WTC11 (cell line): ENCODE measurements at regions not wholly inside any gene's neighbourhood (a gene's known extent, or its start where the extent isn't known, plus 50 kb on each side); places are given as distances from the start of the nearest gene placed in this dataset.

Source experiments
- ATAC-seq: fragments of 200-7000 bp; cut with Tn5 transposase; 2 replicates; pipeline ENCODE4 v1.10.0; 2021; ENCODE audit warnings: mild to moderate bottlenecking, moderate library complexity
- CTCF ChIA-PET: fragments of 300-600 bp; sonication (Branson Sonifier 250); formaldehyde crosslinking; loops from one replicate; lab custom pipeline; 2021; ENCODE audit warnings: antibody characterized with exemption; lab: Charles Lee
- POLR2A ChIA-PET: fragments of 350-600 bp; sonication (Branson Sonifier 250); formaldehyde crosslinking; loops from one replicate; lab custom pipeline; 2021; ENCODE audit warnings: antibody characterized with exemption; lab: Charles Lee
- DNase-seq: peaks from one replicate; pipeline ENCODE4 v3.0.0; 2021; ENCODE audit warnings: low spot score
- H3K27ac Mint-ChIP-seq: 2 replicates; pipeline ENCODE4 v1.8.0; 2021; ENCODE audit warnings: mixed read lengths
- H3K27me3 Mint-ChIP-seq: 2 replicates; pipeline ENCODE4 v1.8.0; 2021; ENCODE audit warnings: low read depth, mild to moderate bottlenecking, moderate library complexity, mixed read lengths
- H3K36me3 Mint-ChIP-seq: 2 replicates; pipeline ENCODE4 v1.8.0; 2021; ENCODE audit warnings: mixed read lengths
- H3K4me1 Mint-ChIP-seq: 2 replicates; pipeline ENCODE4 v1.8.0; 2022; ENCODE audit warnings: mixed read lengths
- H3K4me3 Mint-ChIP-seq: 2 replicates; pipeline ENCODE4 v1.8.0; 2021; ENCODE audit warnings: mild to moderate bottlenecking, moderate library complexity, mixed read lengths
- H3K9me3 Mint-ChIP-seq: 2 replicates; pipeline ENCODE4 v1.8.0; 2021; ENCODE audit warnings: mixed read lengths
- ATF1 ChIP-seq: sonication (generic); formaldehyde crosslinking; IDR thresholded peaks from 2 replicates; pipeline ENCODE4 v1.8.1; 2023; ENCODE audit warnings: mild to moderate bottlenecking, moderate library complexity, missing genetic modification reagents
- JUN ChIP-seq: sonication (generic); formaldehyde crosslinking; IDR thresholded peaks from 2 replicates; pipeline ENCODE4 v1.8.0; 2023; ENCODE audit warnings: mild to moderate bottlenecking, missing genetic modification reagents
- NFATC4 ChIP-seq: fragments of 250-450 bp; sonication (Bioruptor Pico); IDR thresholded peaks from 2 replicates; pipeline ENCODE4 v1.9.0; 2021; ENCODE audit warnings: mild to moderate bottlenecking
- NR1H2 ChIP-seq: sonication (generic); formaldehyde crosslinking; IDR thresholded peaks from 2 replicates; pipeline ENCODE4 v1.9.0; 2021; ENCODE audit warnings: mild to moderate bottlenecking, moderate library complexity, missing genetic modification reagents
- OVOL2 ChIP-seq: fragments of 250-450 bp; sonication (Bioruptor Pico); IDR thresholded peaks from 2 replicates; pipeline ENCODE4 v1.9.0; 2021; ENCODE audit warnings: mild to moderate bottlenecking, borderline replicate concordance
- TP53 ChIP-seq: sonication (generic); formaldehyde crosslinking; IDR thresholded peaks from 2 replicates; pipeline ENCODE4 v1.8.1; 2023; ENCODE audit warnings: mild to moderate bottlenecking, missing genetic modification reagents
- ZNF396 ChIP-seq: fragments of 250-450 bp; sonication (Bioruptor Pico); IDR thresholded peaks from 2 replicates; pipeline ENCODE4 v1.8.0; 2021; ENCODE audit warnings: mild to moderate bottlenecking, moderate library complexity, borderline replicate concordance
- TF ChIP-seq, protein P1 (sequence below): fragments of 200-600 bp; IDR thresholded peaks from 2 replicates; pipeline ENCODE4 v1.8.0; 2022; ENCODE audit warnings: antibody characterized with exemption
- TF ChIP-seq, protein P2 (sequence below): fragments of 250-450 bp; sonication (Bioruptor Pico); IDR thresholded peaks from 2 replicates; pipeline ENCODE4 v1.8.0; 2021; ENCODE audit warnings: mild to moderate bottlenecking
- TF ChIP-seq, protein P3 (sequence below): sonication (generic); formaldehyde crosslinking; IDR thresholded peaks from 2 replicates; pipeline ENCODE4 v1.8.0; 2023; ENCODE audit warnings: mild to moderate bottlenecking, missing genetic modification reagents
- TF ChIP-seq, protein P4 (sequence below): sonication (generic); formaldehyde crosslinking; IDR thresholded peaks from 2 replicates; pipeline ENCODE4 v1.8.1; 2022; ENCODE audit warnings: missing genetic modification reagents, borderline replicate concordance
- TF ChIP-seq, protein P5 (sequence below): sonication (generic); formaldehyde crosslinking; IDR thresholded peaks from 2 replicates; pipeline ENCODE4 v1.8.0; 2022; ENCODE audit warnings: mild to moderate bottlenecking, missing genetic modification reagents
- TF ChIP-seq, protein P6 (sequence below): sonication (generic); formaldehyde crosslinking; conservative IDR thresholded peaks from 2 replicates; pipeline ENCODE4 v1.8.1; 2023; ENCODE audit warnings: mild to moderate bottlenecking, low read depth, missing genetic modification reagents, moderate library complexity

DNA sequence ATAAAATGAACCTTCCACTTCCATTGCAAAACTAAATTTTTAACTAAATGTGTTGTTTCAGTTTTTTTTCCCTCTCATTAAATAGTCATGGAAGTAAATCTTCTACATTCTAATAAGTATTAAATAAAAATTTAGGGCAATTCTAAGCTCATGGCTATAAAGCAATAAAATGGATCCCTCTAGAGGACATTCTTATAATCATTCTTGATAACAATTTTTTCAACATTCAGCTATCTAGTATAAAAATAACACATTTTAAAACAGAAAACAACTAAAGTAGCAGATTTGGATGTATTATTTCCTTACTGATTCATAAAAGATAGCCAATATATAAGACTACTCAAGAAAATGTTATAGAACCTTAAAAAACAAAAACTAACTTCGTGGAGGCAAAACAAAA, 393.1 kb downstream of the PLOD2 start:
- Mint-ChIP-seq H3K4me1 (no peaks in the 10 kb centered on the region), H3K27ac (no peak overlapping the region), H3K27me3 (no peaks in the 10 kb centered on the region), H3K36me3 (peaks cover 18% of the 10 kb centered on the region), H3K9me3 (peaks cover 25% of the 10 kb centered on the region), H3K4me3 (no peak overlapping the region)
- POLR2A ChIA-PET: interaction anchor here (0.5 to 0.6 kb wide), 2 partner anchors 445 to 1220 kb away, joined by 3 to 4 read pairs; no protein-coding TSS in a partner anchor
- ATAC-seq (no peak), DNase-seq (no peak)
- CTCF ChIA-PET: interaction anchor here (0.7 to 1.2 kb wide), 7 partner anchors 9 to 733 kb away, joined by 3 to 6 read pairs (median 3); no protein-coding TSS in a partner anchor
- TF ChIP-seq, protein P1, sequence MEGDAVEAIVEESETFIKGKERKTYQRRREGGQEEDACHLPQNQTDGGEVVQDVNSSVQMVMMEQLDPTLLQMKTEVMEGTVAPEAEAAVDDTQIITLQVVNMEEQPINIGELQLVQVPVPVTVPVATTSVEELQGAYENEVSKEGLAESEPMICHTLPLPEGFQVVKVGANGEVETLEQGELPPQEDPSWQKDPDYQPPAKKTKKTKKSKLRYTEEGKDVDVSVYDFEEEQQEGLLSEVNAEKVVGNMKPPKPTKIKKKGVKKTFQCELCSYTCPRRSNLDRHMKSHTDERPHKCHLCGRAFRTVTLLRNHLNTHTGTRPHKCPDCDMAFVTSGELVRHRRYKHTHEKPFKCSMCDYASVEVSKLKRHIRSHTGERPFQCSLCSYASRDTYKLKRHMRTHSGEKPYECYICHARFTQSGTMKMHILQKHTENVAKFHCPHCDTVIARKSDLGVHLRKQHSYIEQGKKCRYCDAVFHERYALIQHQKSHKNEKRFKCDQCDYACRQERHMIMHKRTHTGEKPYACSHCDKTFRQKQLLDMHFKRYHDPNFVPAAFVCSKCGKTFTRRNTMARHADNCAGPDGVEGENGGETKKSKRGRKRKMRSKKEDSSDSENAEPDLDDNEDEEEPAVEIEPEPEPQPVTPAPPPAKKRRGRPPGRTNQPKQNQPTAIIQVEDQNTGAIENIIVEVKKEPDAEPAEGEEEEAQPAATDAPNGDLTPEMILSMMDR: 0 out of 2 replicates have a peak, but pooled peaks have one; percentile 21
- no peak for TF ChIP-seq JUN (CRISPR knock-in tag)

DNA sequence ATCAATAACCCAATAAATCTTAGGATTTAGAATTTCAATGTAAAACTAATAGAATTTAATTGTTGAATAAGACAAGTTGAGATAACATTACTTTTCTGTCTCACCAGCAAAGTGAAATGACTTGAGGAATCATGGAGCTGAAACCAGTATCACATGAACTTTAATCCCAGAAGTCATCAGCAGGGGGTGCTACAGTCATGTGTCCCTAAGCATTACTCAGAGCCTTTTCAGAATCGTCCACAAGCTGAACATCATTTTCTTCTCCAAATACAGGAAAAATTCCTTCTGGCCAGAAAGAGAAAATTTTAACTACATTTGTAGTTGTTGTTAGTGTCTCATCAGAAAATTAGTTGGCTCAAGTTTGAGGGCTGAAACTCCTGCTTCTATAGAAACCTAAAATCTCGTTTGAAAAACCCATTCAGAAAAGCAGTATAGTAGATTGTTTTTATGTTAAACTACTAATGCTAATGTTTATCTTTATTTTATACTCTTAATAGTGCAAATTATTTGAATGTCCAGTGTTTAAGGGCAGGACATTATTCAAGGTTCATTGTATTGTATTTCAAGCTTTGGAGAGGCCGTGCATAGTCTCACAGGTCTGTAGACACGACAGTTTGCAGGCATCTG, 384.1 kb downstream of the PLOD2 start:
- DNase-seq (peak; percentile 42), ATAC-seq (peak; percentile 79)
- Mint-ChIP-seq H3K4me3 (no peak overlapping the region), H3K27me3 (no peaks in the 10 kb centered on the region), H3K4me1 (no peaks in the 10 kb centered on the region), H3K9me3 (peaks cover 5% of the 10 kb centered on the region), H3K36me3 (peaks cover 4% of the 10 kb centered on the region), H3K27ac (no peak overlapping the region)
- ChIA-PET CTCF (interaction anchor here (0.7 to 1.8 kb wide), 21 partner anchors 9 to 550 kb away, joined by 3 to 12 read pairs (median 5); partner anchors contain the start of gene PLOD2), POLR2A (no interaction called here)
- TF ChIP-seq, protein P1: peak; percentile 72
- no peak for TF ChIP-seq ZNF396 (CRISPR knock-in tag)
- TF ChIP-seq OVOL2: no peak

DNA sequence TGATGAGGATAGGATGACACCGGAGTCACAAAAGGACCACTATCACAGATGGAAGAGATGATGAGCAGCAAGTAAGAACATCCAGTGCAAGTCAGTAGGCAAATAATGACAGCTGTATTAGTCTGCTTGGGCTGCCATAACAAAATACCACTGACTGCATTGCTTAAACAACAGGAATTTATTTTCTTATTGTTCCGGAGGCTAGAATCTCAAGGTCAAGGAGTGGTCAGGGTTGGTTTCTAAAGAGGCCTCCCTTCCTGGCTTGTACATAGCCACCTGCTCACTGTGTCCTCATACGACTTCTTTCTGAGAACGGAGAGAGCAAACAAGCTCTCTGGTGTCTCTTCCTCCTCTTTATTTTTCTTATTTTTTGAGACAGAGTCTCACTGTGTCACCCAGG, 380.7 kb downstream of the PLOD2 start:
- CTCF ChIA-PET: interaction anchor here (0.8 kb wide), 1 partner anchor 30 kb away, joined by 3 read pairs; no protein-coding TSS in a partner anchor
- Mint-ChIP-seq H3K9me3 (no peaks in the 10 kb centered on the region), H3K4me3 (no peak overlapping the region), H3K27me3 (no peaks in the 10 kb centered on the region), H3K36me3 (no peaks in the 10 kb centered on the region), H3K27ac (no peak overlapping the region), H3K4me1 (no peaks in the 10 kb centered on the region)
- ATAC-seq: no peak
- POLR2A ChIA-PET: no interaction called here
- no peak for DNase-seq
- TF ChIP-seq NFATC4 (CRISPR knock-in tag) (no peak), TP53 (CRISPR knock-in tag) (no peak), NR1H2 (no peak), ATF1 (CRISPR knock-in tag) (no peak)
- TF ChIP-seq, protein P2, sequence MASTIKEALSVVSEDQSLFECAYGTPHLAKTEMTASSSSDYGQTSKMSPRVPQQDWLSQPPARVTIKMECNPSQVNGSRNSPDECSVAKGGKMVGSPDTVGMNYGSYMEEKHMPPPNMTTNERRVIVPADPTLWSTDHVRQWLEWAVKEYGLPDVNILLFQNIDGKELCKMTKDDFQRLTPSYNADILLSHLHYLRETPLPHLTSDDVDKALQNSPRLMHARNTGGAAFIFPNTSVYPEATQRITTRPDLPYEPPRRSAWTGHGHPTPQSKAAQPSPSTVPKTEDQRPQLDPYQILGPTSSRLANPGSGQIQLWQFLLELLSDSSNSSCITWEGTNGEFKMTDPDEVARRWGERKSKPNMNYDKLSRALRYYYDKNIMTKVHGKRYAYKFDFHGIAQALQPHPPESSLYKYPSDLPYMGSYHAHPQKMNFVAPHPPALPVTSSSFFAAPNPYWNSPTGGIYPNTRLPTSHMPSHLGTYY (CRISPR knock-in tag): no peak
- TF ChIP-seq, protein P3, sequence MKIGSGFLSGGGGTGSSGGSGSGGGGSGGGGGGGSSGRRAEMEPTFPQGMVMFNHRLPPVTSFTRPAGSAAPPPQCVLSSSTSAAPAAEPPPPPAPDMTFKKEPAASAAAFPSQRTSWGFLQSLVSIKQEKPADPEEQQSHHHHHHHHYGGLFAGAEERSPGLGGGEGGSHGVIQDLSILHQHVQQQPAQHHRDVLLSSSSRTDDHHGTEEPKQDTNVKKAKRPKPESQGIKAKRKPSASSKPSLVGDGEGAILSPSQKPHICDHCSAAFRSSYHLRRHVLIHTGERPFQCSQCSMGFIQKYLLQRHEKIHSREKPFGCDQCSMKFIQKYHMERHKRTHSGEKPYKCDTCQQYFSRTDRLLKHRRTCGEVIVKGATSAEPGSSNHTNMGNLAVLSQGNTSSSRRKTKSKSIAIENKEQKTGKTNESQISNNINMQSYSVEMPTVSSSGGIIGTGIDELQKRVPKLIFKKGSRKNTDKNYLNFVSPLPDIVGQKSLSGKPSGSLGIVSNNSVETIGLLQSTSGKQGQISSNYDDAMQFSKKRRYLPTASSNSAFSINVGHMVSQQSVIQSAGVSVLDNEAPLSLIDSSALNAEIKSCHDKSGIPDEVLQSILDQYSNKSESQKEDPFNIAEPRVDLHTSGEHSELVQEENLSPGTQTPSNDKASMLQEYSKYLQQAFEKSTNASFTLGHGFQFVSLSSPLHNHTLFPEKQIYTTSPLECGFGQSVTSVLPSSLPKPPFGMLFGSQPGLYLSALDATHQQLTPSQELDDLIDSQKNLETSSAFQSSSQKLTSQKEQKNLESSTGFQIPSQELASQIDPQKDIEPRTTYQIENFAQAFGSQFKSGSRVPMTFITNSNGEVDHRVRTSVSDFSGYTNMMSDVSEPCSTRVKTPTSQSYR (CRISPR knock-in tag): no peak
- TF ChIP-seq, protein P4, sequence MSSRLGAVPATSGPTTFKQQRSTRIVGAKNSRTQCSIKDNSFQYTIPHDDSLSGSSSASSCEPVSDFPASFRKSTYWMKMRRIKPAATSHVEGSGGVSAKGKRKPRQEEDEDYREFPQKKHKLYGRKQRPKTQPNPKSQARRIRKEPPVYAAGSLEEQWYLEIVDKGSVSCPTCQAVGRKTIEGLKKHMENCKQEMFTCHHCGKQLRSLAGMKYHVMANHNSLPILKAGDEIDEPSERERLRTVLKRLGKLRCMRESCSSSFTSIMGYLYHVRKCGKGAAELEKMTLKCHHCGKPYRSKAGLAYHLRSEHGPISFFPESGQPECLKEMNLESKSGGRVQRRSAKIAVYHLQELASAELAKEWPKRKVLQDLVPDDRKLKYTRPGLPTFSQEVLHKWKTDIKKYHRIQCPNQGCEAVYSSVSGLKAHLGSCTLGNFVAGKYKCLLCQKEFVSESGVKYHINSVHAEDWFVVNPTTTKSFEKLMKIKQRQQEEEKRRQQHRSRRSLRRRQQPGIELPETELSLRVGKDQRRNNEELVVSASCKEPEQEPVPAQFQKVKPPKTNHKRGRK (CRISPR knock-in tag): no peak
- TF ChIP-seq, protein P5, sequence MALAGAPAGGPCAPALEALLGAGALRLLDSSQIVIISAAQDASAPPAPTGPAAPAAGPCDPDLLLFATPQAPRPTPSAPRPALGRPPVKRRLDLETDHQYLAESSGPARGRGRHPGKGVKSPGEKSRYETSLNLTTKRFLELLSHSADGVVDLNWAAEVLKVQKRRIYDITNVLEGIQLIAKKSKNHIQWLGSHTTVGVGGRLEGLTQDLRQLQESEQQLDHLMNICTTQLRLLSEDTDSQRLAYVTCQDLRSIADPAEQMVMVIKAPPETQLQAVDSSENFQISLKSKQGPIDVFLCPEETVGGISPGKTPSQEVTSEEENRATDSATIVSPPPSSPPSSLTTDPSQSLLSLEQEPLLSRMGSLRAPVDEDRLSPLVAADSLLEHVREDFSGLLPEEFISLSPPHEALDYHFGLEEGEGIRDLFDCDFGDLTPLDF (CRISPR knock-in tag): no peak
- TF ChIP-seq, protein P1: no peak
- TF ChIP-seq, protein P6, sequence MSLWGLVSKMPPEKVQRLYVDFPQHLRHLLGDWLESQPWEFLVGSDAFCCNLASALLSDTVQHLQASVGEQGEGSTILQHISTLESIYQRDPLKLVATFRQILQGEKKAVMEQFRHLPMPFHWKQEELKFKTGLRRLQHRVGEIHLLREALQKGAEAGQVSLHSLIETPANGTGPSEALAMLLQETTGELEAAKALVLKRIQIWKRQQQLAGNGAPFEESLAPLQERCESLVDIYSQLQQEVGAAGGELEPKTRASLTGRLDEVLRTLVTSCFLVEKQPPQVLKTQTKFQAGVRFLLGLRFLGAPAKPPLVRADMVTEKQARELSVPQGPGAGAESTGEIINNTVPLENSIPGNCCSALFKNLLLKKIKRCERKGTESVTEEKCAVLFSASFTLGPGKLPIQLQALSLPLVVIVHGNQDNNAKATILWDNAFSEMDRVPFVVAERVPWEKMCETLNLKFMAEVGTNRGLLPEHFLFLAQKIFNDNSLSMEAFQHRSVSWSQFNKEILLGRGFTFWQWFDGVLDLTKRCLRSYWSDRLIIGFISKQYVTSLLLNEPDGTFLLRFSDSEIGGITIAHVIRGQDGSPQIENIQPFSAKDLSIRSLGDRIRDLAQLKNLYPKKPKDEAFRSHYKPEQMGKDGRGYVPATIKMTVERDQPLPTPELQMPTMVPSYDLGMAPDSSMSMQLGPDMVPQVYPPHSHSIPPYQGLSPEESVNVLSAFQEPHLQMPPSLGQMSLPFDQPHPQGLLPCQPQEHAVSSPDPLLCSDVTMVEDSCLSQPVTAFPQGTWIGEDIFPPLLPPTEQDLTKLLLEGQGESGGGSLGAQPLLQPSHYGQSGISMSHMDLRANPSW (CRISPR knock-in tag): no peak
